Kidney glomerular epithelial cell (primary cell): ENCODE measurements at regions not wholly inside any gene's neighbourhood (a gene's known extent, or its start where the extent isn't known, plus 50 kb on each side); places are given as distances from the start of the nearest gene placed in this dataset.

ENCODE experiments used
- DNase-seq: peaks from one replicate; lab custom pipeline; 2025; lab: John Stamatoyannopoulos, UW

- no peak for DNase-seq
These were observed 50.8 kb downstream of the RBM27 start for GRCh38 chr5:146254223-146254622.

GRCh38 chr5:146273109-146273508 lies 65.5 kb upstream of the POU4F3 start:
- no peak for DNase-seq

- peak; percentile 93 for DNase-seq
These were observed 55.3 kb upstream of the POU4F3 start for GRCh38 chr5:146283344-146283761.

- no peak for DNase-seq
These were observed 54.6 kb upstream of the POU4F3 start for GRCh38 chr5:146284016-146284415.
